ENCODE measurements at regions not wholly inside any gene's neighbourhood (a gene's known extent, or its start where the extent isn't known, plus 50 kb on each side); places are given as distances from the start of the nearest gene placed in this dataset.

- H3K4me1 Mint-ChIP-seq = no peaks in the 10 kb centered on the region
- H3K79me2 ChIP-seq (ENCODE audit: control insufficient read depth, insufficient read depth, low read length) = no peaks in the 10 kb centered on the region
- no peak overlapping the region for H3K27ac ChIP-seq (ENCODE audit: low read length in 2 of 2)
- no peak overlapping the region for H3K27ac Mint-ChIP-seq
- no peak overlapping the region for H3K4me2 ChIP-seq (replicated peaks; ENCODE audit: low read depth, low read length, poor library complexity, severe bottlenecking)
- ChIA-PET POLR2A (no interaction called here), CTCF (no interaction called here)
- no peak overlapping the region for H3K9ac ChIP-seq (ENCODE audit: low read length)
- H3K36me3 ChIP-seq (replicated peaks in 1 of 2; ENCODE audit: control extremely low read depth in 1 of 2, control insufficient read depth in 1 of 2, extremely low read depth in 1 of 2, insufficient read depth in 2 of 2, low read length in 1 of 2) = no peaks in the 10 kb centered on the region
- no peak overlapping the region for H3K4me3 ChIP-seq (ENCODE audit: control extremely low read depth in 1 of 5, extremely low read depth in 1 of 5, insufficient read depth in 1 of 5, low read depth in 2 of 5, low read length in 4 of 5)
- intact Hi-C loops (cut with micrococcal nuclease) = no loop called here
- no peak overlapping the region for H3K4me3 Mint-ChIP-seq
- H4K20me1 ChIP-seq (ENCODE audit: control insufficient read depth, insufficient read depth, low read length, poor library complexity, severe bottlenecking) = no peaks in the 10 kb centered on the region
- no peak overlapping the region for H2AFZ ChIP-seq (ENCODE audit: insufficient read depth, low read depth, low read length, poor library complexity, severe bottlenecking)
- H3K27me3 Mint-ChIP-seq = peaks cover 6% of the 10 kb centered on the region
- 57% methylated on average over 1 of the region's 6 CpGs for WGBS (ENCODE audit: insufficient coverage)
- ATAC-seq (ENCODE audit: low read depth) = no peak
- TF ChIP-seq CTCF (IDR thresholded peaks at IDR 0.05) (no peak), EZH2 (IDR thresholded peaks at IDR 0.05; ENCODE audit: borderline replicate concordance, insufficient read depth, low read depth, low read length, poor library complexity, severe bottlenecking) (no peak)
- no peaks in the 10 kb centered on the region for H3K4me1 ChIP-seq (ENCODE audit: control insufficient read depth in 2 of 2, insufficient read depth in 2 of 2, low read length in 2 of 2)
- no peak for DNase-seq
- H3K9me3 ChIP-seq (ENCODE audit: control extremely low read depth in 1 of 3, control insufficient read depth in 2 of 3, insufficient read depth in 1 of 3, low read length in 2 of 3) = no peaks in the 10 kb centered on the region
- H3K9me3 Mint-ChIP-seq (ENCODE audit: insufficient read depth) = peaks cover 2% of the 10 kb centered on the region
- H3K27me3 ChIP-seq (replicated peaks in 1 of 4; ENCODE audit: control extremely low read depth in 1 of 4, control insufficient read depth in 3 of 4, insufficient read depth in 4 of 4, low read length in 3 of 4) = no peaks in the 10 kb centered on the region
These were observed 599.6 kb downstream of the EPM2A start for GRCh38 chr6:145135702-145136101.

- DNase-seq = no peak
- Mint-ChIP-seq H3K4me3 (no peak overlapping the region), H3K27me3 (peaks cover 6% of the 10 kb centered on the region), H3K27ac (no peak overlapping the region), H3K4me1 (no peaks in the 10 kb centered on the region), H3K9me3 (ENCODE audit: insufficient read depth) (no peaks in the 10 kb centered on the region)
- H3K27me3 ChIP-seq (replicated peaks in 1 of 4; ENCODE audit: control extremely low read depth in 1 of 4, control insufficient read depth in 3 of 4, insufficient read depth in 4 of 4, low read length in 3 of 4) = no peaks in the 10 kb centered on the region
- H3K36me3 ChIP-seq (replicated peaks in 1 of 2; ENCODE audit: control extremely low read depth in 1 of 2, control insufficient read depth in 1 of 2, extremely low read depth in 1 of 2, insufficient read depth in 2 of 2, low read length in 1 of 2) = no peaks in the 10 kb centered on the region
- no peak overlapping the region for H3K4me2 ChIP-seq (replicated peaks; ENCODE audit: low read depth, low read length, poor library complexity, severe bottlenecking)
- no CpG with 5 or more reads among the region's 1 CpG for WGBS (ENCODE audit: insufficient coverage)
- no peak overlapping the region for H3K27ac ChIP-seq (ENCODE audit: low read length in 2 of 2)
- ATAC-seq (ENCODE audit: low read depth) = no peak
- H3K4me3 ChIP-seq (ENCODE audit: control extremely low read depth in 1 of 5, extremely low read depth in 1 of 5, insufficient read depth in 1 of 5, low read depth in 2 of 5, low read length in 4 of 5) = no peak overlapping the region
- TF ChIP-seq EZH2 (IDR thresholded peaks at IDR 0.05; ENCODE audit: borderline replicate concordance, insufficient read depth, low read depth, low read length, poor library complexity, severe bottlenecking) (no peak), CTCF (IDR thresholded peaks at IDR 0.05) (no peak)
- no peak overlapping the region for H2AFZ ChIP-seq (ENCODE audit: insufficient read depth, low read depth, low read length, poor library complexity, severe bottlenecking)
- H3K9ac ChIP-seq (ENCODE audit: low read length) = no peak overlapping the region
- no peaks in the 10 kb centered on the region for H4K20me1 ChIP-seq (ENCODE audit: control insufficient read depth, insufficient read depth, low read length, poor library complexity, severe bottlenecking)
- ChIA-PET POLR2A (no interaction called here), CTCF (no interaction called here)
- intact Hi-C loops (cut with micrococcal nuclease) = no loop called here
- H3K9me3 ChIP-seq (ENCODE audit: control extremely low read depth in 1 of 3, control insufficient read depth in 2 of 3, insufficient read depth in 1 of 3, low read length in 2 of 3) = no peaks in the 10 kb centered on the region
- no peaks in the 10 kb centered on the region for H3K4me1 ChIP-seq (ENCODE audit: control insufficient read depth in 2 of 2, insufficient read depth in 2 of 2, low read length in 2 of 2)
- H3K79me2 ChIP-seq (ENCODE audit: control insufficient read depth, insufficient read depth, low read length) = no peaks in the 10 kb centered on the region
These were observed 597.9 kb downstream of the EPM2A start for GRCh38 chr6:145137425-145137824.
